OCI-LY1 (cell line): ENCODE measurements at regions not wholly inside any gene's neighbourhood (a gene's known extent, or its start where the extent isn't known, plus 50 kb on each side); places are given as distances from the start of the nearest gene placed in this dataset.

Experiments used
- H2AFZ ChIP-seq: fragments of 200-600 bp; sonication (generic), shearing (Covaris generic); 2 replicates; pipeline ENCODE4 v1.6.0; 2014; ENCODE audit warnings: antibody characterized with exemption, mild to moderate bottlenecking, low read length
- H3F3A ChIP-seq: fragments of 200-600 bp; sonication (generic), shearing (Covaris generic); 2 replicates; pipeline ENCODE4 v1.6.0; 2014; ENCODE audit warnings: mild to moderate bottlenecking, antibody characterized with exemption, low read length, moderate library complexity; ENCODE audit not compliant: insufficient read depth
- H3K27ac ChIP-seq: fragments of 200-600 bp; sonication (generic); 2 replicates; pipeline ENCODE4 v1.5.1; 2014; ENCODE audit warnings: low read length, mixed run types, mild to moderate bottlenecking, low read depth; ENCODE audit not compliant: poor library complexity, severe bottlenecking
- H3K27me3 ChIP-seq: fragments of 200-600 bp; sonication (generic); 2 replicates; pipeline ENCODE4 v1.6.0; 2014; ENCODE audit warnings: antibody characterized with exemption, mild to moderate bottlenecking, low read length, moderate library complexity; ENCODE audit not compliant: insufficient read depth
- H3K36me3 ChIP-seq: fragments of 200-600 bp; sonication (generic); 2 replicates; pipeline ENCODE4 v1.6.1; 2014; ENCODE audit warnings: mild to moderate bottlenecking, antibody characterized with exemption, low read length, moderate library complexity, mixed read lengths; ENCODE audit not compliant: insufficient read depth
- H3K4me1 ChIP-seq: fragments of 200-600 bp; sonication (generic); 2 replicates; pipeline ENCODE4 v1.5.1; 2014; ENCODE audit warnings: mild to moderate bottlenecking, low read length, moderate library complexity; ENCODE audit not compliant: insufficient read depth, severe bottlenecking
- H3K4me2 ChIP-seq: fragments of 200-600 bp; sonication (generic), shearing (Covaris generic); 2 replicates; pipeline ENCODE4 v1.6.1; 2014; ENCODE audit warnings: low read length
- H3K4me3 ChIP-seq: fragments of 200-600 bp; sonication (generic); 2 replicates; pipeline ENCODE4 v1.5.1; 2014; ENCODE audit warnings: low read length, low read depth, mild to moderate bottlenecking, mixed read lengths; ENCODE audit not compliant: poor library complexity, severe bottlenecking
- H3K79me2 ChIP-seq: fragments of 200-600 bp; shearing (Covaris generic); 2 replicates; pipeline ENCODE4 v1.6.1; 2016; ENCODE audit warnings: mixed run types, low read length, mixed read lengths; ENCODE audit not compliant: insufficient read depth
- H3K9ac ChIP-seq: fragments of 200-600 bp; sonication (generic), shearing (Covaris generic); 2 replicates; pipeline ENCODE4 v1.6.1; 2014; ENCODE audit warnings: mild to moderate bottlenecking, low read length, mixed read lengths
- H3K9me2 ChIP-seq: fragments of 200-600 bp; sonication (generic), shearing (Covaris generic); 2 replicates; pipeline ENCODE4 v1.6.1; 2014; ENCODE audit warnings: low read depth, mild to moderate bottlenecking, low read length, mixed read lengths
- H3K9me3 ChIP-seq: fragments of 200-600 bp; shearing (Covaris generic); 2 replicates; pipeline ENCODE4 v1.6.1; 2014; ENCODE audit warnings: low read length, mixed read lengths
- H4K20me1 ChIP-seq: fragments of 200-600 bp; sonication (generic), shearing (Covaris generic); 2 replicates; pipeline ENCODE4 v1.6.0; 2016; ENCODE audit warnings: mild to moderate bottlenecking, low read length; ENCODE audit not compliant: insufficient read depth
- EZH2 ChIP-seq: fragments of 200-600 bp; sonication (generic), shearing (Covaris generic); IDR thresholded peaks from 2 replicates; pipeline ENCODE4 v1.8.0; 2017; ENCODE audit warnings: borderline replicate concordance, mixed run types, mild to moderate bottlenecking, antibody characterized with exemption, low read length, moderate library complexity, mixed read lengths
- TF ChIP-seq, protein P1 (sequence below): fragments of 200-600 bp; sonication (generic), shearing (Covaris generic); IDR thresholded peaks from 2 replicates; pipeline ENCODE4 v1.5.1; 2017; ENCODE audit warnings: mild to moderate bottlenecking, antibody characterized with exemption, low read length, moderate library complexity, mixed read lengths

DNA sequence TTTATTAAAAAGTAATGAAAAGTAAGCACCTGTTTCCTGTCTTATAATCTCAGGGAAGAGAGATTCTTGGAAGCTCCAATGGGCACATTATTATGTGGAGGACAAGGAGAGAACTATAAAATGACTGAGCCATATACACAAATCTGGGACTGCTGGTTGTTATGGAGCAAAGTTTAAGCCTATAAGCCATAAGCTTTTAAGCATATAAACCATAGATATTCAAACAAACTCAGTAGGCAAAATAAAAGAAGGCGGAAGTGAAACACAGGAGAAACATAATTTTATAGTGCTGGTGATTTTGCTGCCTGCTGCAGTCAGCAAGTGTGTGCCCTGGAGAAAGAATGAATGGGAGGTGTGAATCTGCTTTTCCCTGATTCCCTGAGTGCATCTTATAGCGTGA lies 274.4 kb downstream of the KIF20B start:
- Histone ChIP-seq H3K4me3 (no peak overlapping the region), H3K9me2 (no peaks in the 10 kb centered on the region), H3K4me1 (no peaks in the 10 kb centered on the region), H3K79me2 (no peaks in the 10 kb centered on the region), H3K27me3 (no peaks in the 10 kb centered on the region), H4K20me1 (no peaks in the 10 kb centered on the region), H3K4me2 (no peak overlapping the region), H3K36me3 (no peaks in the 10 kb centered on the region), H3F3A (no peaks in the 10 kb centered on the region), H3K9me3 (no peaks in the 10 kb centered on the region), H3K27ac (no peak overlapping the region), H3K9ac (no peak overlapping the region), H2AFZ (no peak overlapping the region)
- TF ChIP-seq, protein P1, sequence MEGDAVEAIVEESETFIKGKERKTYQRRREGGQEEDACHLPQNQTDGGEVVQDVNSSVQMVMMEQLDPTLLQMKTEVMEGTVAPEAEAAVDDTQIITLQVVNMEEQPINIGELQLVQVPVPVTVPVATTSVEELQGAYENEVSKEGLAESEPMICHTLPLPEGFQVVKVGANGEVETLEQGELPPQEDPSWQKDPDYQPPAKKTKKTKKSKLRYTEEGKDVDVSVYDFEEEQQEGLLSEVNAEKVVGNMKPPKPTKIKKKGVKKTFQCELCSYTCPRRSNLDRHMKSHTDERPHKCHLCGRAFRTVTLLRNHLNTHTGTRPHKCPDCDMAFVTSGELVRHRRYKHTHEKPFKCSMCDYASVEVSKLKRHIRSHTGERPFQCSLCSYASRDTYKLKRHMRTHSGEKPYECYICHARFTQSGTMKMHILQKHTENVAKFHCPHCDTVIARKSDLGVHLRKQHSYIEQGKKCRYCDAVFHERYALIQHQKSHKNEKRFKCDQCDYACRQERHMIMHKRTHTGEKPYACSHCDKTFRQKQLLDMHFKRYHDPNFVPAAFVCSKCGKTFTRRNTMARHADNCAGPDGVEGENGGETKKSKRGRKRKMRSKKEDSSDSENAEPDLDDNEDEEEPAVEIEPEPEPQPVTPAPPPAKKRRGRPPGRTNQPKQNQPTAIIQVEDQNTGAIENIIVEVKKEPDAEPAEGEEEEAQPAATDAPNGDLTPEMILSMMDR, result no peak
- no peak for TF ChIP-seq EZH2

DNA sequence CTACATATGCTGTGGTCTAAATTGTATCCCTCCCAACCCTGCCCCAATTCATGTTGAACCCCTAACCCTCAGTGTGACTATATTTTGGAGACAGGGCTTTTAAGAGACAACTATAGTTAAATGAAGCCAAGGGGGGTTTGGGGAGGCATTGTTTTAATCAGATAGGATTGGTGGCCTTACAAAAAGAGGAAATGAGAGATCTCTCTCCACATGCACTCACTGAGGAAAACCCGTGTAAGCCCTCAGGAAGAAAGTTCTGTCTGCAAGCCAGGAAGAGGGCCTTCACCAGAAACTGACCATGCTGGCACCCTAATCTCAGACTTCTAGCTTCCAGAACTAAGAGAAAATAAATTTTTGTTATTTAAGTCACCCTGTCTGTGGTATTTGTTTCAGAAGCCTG lies 276.7 kb downstream of the KIF20B start:
- Histone ChIP-seq H3K4me3 (no peak overlapping the region), H3K9ac (no peak overlapping the region), H3K9me3 (no peaks in the 10 kb centered on the region), H3K4me1 (no peaks in the 10 kb centered on the region), H3K4me2 (no peak overlapping the region), H2AFZ (no peak overlapping the region), H3K36me3 (no peaks in the 10 kb centered on the region), H3K79me2 (no peaks in the 10 kb centered on the region), H3F3A (no peaks in the 10 kb centered on the region), H4K20me1 (no peaks in the 10 kb centered on the region), H3K9me2 (no peaks in the 10 kb centered on the region), H3K27me3 (no peaks in the 10 kb centered on the region), H3K27ac (no peak overlapping the region)
- no peak for TF ChIP-seq EZH2
- TF ChIP-seq, protein P1, result no peak

DNA sequence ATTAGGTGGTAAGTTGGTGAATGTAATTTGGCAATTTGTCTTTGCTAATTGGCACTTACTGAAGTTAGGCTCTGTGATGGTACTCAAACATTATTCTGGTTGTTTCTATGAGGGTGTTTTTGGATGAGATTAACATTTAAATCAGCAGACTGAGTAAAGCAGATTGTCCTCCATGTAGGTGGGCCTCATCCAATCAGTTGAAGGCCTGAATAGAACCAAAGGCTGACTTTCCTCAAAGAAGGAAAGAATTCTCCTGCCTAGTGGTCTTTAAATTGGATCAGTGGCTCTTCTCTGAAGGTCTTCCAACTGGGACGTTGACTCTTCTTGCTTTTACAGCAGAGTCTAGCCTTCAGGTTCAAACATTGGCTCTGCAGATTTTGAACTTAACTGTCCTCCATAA lies 278.3 kb downstream of the KIF20B start:
- H3F3A ChIP-seq, result no peaks in the 10 kb centered on the region
- H3K27me3 ChIP-seq, result no peaks in the 10 kb centered on the region
- TF ChIP-seq, protein P1, result no peak
- no peak for TF ChIP-seq EZH2

More for the DNA sequence above, 278.3 kb downstream of the KIF20B start:
- Histone ChIP-seq H3K9me2 (no peaks in the 10 kb centered on the region), H3K9ac (no peak overlapping the region), H2AFZ (no peak overlapping the region), H3K36me3 (no peaks in the 10 kb centered on the region), H3K79me2 (no peaks in the 10 kb centered on the region), H3K4me3 (no peak overlapping the region), H3K27ac (no peak overlapping the region), H4K20me1 (no peaks in the 10 kb centered on the region), H3K4me1 (no peaks in the 10 kb centered on the region), H3K9me3 (no peaks in the 10 kb centered on the region), H3K4me2 (no peak overlapping the region)
